RWPE2 (cell line): ENCODE measurements at regions not wholly inside any gene's neighbourhood (a gene's known extent, or its start where the extent isn't known, plus 50 kb on each side); places are given as distances from the start of the nearest gene placed in this dataset.

ENCODE experiments used
- ATAC-seq: fragments of 200-7000 bp; cut with Tn5 transposase; 3 replicates; pipeline ENCODE4 v1.9.1; 2021; ENCODE audit warnings: low read depth
- DNase-seq: peaks from one replicate; pipeline ENCODE4 v3.0.0-alpha.2; 2020; ENCODE audit warnings: low spot score
- H3K27ac ChIP-seq: fragments of 450-650 bp; 2 replicates; pipeline ENCODE4 v1.5.1; 2017; ENCODE audit warnings: mild to moderate bottlenecking; ENCODE audit not compliant: poor library complexity, severe bottlenecking
- H3K27me3 ChIP-seq: fragments of 250-450 bp; sonication (Bioruptor Pico); 2 replicates; pipeline ENCODE4 v1.5.1; 2021; ENCODE audit warnings: mild to moderate bottlenecking, moderate library complexity; ENCODE audit not compliant: insufficient read depth, poor library complexity, severe bottlenecking
- H3K36me3 ChIP-seq: fragments of 250-450 bp; sonication (Bioruptor Pico); 2 replicates; pipeline ENCODE4 v1.5.1; 2020; ENCODE audit warnings: low read depth, mild to moderate bottlenecking, moderate library complexity
- H3K4me1 ChIP-seq: fragments of 250-450 bp; sonication (Bioruptor Pico); 2 replicates; pipeline ENCODE4 v1.5.1; 2021; ENCODE audit warnings: mild to moderate bottlenecking, moderate library complexity; ENCODE audit not compliant: insufficient read depth, poor library complexity, severe bottlenecking
- H3K4me3 ChIP-seq: fragments of 250-450 bp; sonication (Bioruptor Pico); 2 replicates; pipeline ENCODE4 v1.5.1; 2021; ENCODE audit warnings: mild to moderate bottlenecking, moderate library complexity; ENCODE audit not compliant: severe bottlenecking
- H3K9me3 ChIP-seq: fragments of 250-450 bp; sonication (Bioruptor Pico); 2 replicates; pipeline ENCODE4 v1.5.1; 2021; ENCODE audit warnings: mild to moderate bottlenecking, moderate library complexity; ENCODE audit not compliant: severe bottlenecking
- CTCF ChIP-seq: fragments of 450-650 bp; IDR thresholded peaks from one replicate; pipeline ENCODE4 v1.5.1; 2017; ENCODE audit warnings: mild to moderate bottlenecking, moderate library complexity; ENCODE audit not compliant: poor library complexity, severe bottlenecking

- peaks cover 4% of the 10 kb centered on the region for H3K27me3 ChIP-seq
- ATAC-seq (no peak), DNase-seq (no peak)
- no peak overlapping the region for H3K4me3 ChIP-seq
- no peak for TF ChIP-seq CTCF
- H3K27ac ChIP-seq: no peak overlapping the region
- no peaks in the 10 kb centered on the region for H3K9me3 ChIP-seq
- no peaks in the 10 kb centered on the region for H3K36me3 ChIP-seq
- no peaks in the 10 kb centered on the region for H3K4me1 ChIP-seq
These were observed 382.1 kb downstream of the HACE1 start for GRCh38 chr6:104477569-104477968.

DNA sequence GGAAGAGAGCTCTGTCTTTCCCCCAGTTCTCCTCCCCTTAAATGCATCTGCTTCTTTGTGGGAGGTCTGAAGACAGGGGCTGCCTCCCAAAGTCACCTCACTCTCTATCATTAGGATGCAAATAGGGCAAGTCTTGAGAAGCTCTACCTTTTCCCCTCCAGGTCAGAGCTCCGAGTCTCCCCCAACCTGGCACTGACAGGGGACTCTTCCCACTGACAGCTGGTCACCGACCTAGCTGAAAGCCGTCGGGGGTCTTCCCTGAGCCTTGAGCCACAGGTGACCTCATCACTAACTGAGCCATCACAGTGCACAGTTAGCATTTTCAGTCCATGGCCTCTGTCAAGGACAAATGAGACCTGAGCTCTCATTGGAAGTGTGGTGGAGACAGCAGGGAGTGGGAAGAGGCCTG, 386.7 kb downstream of the HACE1 start:
- no peak for DNase-seq
- no peak for TF ChIP-seq CTCF
- Histone ChIP-seq H3K27me3 (no peaks in the 10 kb centered on the region), H3K9me3 (no peaks in the 10 kb centered on the region), H3K36me3 (no peaks in the 10 kb centered on the region), H3K4me3 (no peak overlapping the region), H3K4me1 (no peaks in the 10 kb centered on the region), H3K27ac (no peak overlapping the region)
- ATAC-seq: no peak

- Histone ChIP-seq H3K27ac (no peak overlapping the region), H3K4me1 (no peaks in the 10 kb centered on the region), H3K27me3 (no peaks in the 10 kb centered on the region), H3K9me3 (no peaks in the 10 kb centered on the region), H3K36me3 (no peaks in the 10 kb centered on the region), H3K4me3 (no peak overlapping the region)
- ATAC-seq: no peak
- DNase-seq: no peak
- TF ChIP-seq CTCF: no peak
These were observed 387.5 kb downstream of the HACE1 start for GRCh38 chr6:104472021-104472901.

- ATAC-seq (no peak), DNase-seq (no peak)
- Histone ChIP-seq H3K4me1 (no peaks in the 10 kb centered on the region), H3K27me3 (no peaks in the 10 kb centered on the region), H3K27ac (no peak overlapping the region), H3K4me3 (no peak overlapping the region), H3K36me3 (no peaks in the 10 kb centered on the region), H3K9me3 (no peaks in the 10 kb centered on the region)
- TF ChIP-seq CTCF: no peak
These were observed 393.4 kb downstream of the HACE1 start for GRCh38 chr6:104466306-104466705.
